SHP77 (cell line): ENCODE measurements at regions not wholly inside any gene's neighbourhood (a gene's known extent, or its start where the extent isn't known, plus 50 kb on each side); places are given as distances from the start of the nearest gene placed in this dataset.

Experiments used
- DNase-seq, 2 experiments: peaks; one replicate each; lab custom pipeline; 2025; lab: John Stamatoyannopoulos, UW

DNA sequence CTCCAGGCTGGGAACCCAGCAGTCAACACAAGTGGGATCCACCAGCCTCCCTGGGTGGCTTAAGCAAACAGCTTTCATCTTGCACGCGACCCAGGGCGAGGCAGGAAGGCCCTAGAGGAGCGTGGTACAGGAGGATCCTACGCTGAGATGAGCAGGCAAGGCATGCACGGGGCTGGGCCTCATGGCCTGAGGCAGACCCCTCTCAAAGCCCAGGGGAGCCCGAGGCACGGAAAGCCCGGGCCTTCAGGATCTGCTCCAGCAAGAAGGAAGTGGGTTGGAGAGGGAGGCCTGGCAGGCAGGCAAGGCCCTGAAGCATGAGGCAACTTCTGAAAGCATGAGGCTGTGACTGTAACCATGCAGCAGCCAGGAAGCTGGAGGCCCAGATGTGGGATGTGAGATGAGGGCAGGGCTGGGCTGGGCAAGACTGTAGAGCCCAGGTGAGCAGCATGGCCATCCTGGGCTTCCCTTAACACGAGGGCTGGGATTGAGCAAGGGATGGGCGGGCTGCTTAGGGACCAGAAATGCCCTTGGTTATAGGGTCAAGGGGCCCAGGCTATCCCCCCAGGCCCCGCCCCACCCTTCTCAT is 338.7 kb downstream of the C16orf95 start:
- DNase-seq, result no peak

DNA sequence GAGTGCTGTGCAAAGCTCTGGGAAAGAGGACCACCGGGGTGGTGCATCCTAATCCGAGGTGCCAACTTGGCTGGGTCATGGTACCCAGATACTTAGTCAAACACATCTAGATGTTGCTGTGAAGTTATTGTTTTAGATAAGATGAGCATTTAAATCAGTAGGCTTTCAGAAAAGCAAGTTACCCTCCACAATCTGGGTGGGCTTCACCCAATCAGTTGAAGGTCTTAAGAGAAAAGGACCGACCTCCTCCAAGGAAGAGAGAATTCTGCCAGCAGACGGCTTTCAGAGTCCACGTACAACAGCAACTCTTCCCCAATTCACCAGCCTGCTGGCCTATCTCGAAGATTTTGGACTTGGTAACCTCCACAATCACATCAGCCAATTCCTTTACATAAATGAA is 338.1 kb downstream of the C16orf95 start:
- no peak for DNase-seq

DNA sequence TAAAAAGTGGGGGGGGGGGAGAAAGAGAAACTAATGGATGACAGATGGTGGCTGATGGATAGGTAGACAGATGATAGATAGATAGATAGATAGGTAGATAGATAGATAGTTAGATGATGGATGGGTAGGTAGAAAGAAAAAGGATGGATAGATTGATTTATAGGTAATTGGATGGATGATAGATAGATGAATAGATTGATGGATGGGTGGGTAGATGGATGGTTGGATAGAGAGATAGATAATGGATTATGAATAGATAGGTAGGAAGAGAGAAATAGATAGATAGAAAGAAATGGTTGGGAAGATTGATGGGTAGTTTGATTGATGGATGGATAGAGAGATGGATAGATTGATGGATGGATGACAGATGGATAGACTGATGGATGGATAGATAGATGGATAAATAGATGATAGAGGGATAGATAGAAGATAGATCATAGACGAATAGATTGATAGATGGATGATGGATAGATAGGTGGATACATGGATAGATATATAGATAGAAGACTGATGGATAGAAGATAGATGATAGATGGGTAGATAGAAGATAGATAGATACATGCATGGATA is 337.1 kb downstream of the C16orf95 start:
- DNase-seq, result no peak

DNA sequence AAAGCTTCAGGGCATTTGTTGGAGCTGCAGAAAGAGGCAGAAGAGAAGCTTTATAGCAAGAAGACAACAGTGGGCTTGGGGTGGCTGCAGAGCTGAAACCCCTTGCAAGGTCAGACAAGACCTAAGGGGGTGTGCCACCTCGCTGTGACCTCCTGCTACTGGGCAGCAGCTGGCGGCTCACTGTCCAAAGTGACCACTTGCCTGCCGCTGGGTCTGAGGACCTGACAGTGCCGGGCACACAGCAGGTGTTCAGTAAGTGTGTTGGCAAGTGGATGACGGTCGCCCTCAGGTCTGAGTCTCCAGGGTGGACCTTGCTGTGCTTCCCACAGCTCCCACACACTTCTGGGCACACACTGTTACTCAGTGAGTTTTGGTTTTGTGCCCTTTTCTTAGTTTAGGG is 336.5 kb downstream of the C16orf95 start:
- DNase-seq, result no peak

DNA sequence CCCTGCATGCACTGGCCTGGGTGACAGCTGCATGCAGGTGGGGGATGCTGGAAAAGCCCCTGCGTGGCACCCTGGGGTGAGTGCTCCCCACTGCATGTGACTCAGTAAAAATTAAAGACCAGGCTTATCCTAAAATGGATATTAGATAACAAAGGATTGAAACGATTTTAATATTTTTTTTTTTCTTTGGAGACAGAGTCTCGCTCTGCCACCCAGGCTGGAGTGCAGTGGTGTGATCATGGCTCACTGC is 334.9 kb downstream of the C16orf95 start:
- DNase-seq, result no peak

DNA sequence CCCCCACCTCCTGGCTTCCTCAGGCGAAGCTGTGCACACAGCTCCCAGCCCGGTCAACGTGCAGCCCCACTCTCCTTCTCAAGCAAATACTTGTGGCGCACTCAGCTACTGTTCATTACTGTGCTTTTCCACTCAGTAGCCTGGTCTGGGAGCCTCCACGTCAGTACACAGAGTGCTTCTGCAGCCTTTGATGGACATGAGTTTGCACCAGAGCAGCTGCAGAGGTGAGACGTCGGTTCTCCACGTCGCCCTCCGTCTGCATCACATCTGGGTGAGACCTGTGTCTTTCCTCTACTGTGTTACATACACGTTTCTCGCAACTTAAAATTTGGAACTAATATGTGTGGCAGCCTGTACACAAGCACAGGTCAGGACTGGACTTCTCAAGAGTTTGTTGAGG is 334.3 kb downstream of the C16orf95 start:
- no peak for DNase-seq

DNA sequence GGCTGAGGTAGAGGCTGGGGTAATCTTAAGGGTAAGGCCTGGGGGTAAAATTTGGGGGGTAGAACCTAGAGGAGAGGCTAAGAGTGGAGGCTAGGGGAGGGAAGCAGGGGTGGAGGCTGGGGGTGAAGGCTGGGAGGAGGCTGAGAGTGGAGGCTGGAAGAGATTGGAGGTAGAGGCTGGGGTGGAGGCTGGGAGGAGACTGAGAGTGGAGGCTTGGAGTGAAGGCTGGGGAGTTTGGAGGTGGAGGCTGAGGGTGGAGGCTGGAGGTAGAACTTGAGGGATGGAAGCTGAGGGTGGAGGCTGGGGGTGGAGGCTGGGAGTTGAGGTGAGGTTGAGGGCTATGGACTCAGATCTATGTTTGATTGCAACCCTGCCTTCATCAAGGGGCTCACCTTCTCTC is 333.6 kb downstream of the C16orf95 start:
- DNase-seq, result no peak

DNA sequence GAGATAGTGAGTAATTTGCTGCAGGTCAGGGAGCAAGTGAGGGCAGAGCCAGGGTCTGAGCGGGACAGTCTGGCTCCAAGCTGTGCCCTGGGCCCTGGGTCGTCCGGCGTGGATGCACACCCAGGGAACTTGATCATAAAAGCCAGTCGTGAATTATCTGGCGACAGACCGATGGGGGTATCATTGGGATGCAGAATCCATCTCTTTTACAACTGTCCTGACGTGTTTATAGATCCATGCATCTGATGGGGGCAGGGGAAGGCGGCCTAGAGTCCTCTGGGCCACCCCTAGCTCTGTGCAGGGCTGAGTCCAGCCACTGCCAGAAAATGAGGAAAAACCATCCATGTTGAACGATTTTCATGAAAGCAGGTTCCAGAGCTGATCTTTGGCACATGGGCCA is 332.8 kb downstream of the C16orf95 start:
- DNase-seq, result no peak

DNA sequence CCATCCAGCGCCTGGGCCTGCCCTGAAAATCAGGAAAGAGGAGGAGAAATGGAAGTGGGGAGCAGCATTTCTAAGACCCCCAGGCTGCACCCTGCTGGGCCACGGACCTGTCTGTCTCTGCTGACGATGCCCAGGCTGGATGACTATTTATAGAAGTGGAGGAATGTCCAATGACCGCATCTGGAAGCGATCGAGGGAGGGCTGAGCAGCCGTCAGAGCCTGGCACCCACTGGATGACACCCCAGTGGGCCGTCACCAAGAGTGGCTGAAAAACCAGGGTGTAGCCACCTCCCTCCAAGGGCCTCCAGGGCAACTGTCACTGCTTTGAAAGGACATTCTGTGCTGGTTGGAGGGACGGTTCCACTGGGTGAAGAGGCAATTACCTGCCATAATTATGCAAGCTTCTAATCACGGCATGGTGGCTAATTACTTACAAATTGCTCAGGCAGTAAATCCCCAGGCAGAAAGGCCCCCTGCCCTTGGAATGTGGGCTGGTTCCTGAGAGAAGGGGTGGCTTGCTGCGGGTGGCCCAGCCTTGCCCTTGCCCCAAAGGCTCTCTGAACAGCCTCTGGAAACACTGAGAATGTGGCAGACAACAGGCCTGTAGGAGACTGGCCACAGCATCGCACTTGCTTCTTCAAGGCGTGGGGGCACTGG is 332.1 kb downstream of the C16orf95 start:
- DNase-seq, result no peak

DNA sequence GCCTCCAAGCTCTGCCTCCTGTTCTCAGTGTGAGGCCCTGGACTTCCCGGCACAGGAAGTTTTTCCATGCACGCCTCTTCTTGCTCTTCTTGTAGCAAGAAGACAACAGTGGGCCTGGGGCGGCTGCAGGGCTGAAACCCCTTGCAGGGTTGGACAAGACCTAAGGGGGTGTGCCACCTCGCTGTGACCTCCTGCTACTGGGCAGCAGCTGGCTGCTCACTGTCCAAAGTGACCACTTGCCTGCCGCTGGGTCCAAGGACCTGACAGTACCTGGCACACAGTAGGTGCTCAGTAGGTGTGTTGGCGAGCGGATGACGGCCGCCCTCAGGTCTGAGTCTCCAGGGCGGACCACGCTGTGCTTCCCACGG is 331.6 kb downstream of the C16orf95 start:
- DNase-seq, result no peak

DNA sequence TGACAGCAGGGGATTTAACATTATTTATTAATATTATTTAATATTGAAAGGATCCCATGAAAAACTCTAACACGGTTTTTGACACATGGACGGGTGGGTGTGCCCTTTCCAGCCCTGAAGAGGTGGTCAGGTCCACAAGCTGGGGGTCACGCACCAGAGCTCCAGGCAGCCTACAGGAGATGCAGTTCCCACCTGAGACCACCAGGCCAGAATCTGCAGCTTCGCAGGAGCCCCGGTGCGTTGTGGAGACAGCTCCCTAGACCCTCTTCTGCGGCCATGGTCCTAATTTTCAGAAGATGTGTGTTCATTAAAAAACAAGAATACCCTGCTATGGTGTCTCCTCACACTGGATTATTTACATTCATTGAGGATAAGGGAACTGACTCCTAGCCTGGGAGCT is 331.1 kb downstream of the C16orf95 start:
- no peak for DNase-seq

DNA sequence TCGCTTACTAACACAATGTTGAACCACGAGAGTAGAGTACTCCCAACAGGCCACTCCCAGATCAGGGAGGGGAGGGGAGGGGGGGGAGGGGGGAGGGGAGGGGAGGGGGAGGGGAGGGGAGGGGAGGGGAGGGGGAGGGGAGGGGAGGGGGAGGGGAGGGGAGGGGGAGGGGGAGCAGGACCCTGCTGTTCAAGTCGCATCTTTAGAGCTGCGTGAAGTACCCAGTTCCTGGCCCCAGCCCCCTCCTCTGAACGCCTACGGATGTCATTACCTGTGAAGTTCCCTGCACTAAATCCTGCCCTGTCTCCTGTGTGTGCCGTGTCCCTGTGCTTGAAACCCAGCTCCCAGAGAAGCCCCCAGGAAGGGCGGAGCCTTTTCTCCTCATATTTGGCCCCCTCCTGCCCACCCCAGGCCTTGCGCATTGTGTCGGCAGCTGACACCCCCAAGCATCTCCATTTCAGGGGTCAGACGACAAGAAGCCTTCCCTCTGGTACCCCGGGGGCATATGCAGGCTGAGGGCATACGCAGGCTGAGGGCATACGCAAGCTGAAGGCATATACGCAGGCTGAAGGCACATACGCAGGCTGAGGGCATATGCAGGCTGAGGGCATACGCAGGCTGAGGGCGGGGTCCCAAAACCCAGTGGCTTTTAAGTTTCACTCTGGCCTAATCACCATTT is 330.2 kb downstream of the C16orf95 start:
- DNase-seq, result no peak

DNA sequence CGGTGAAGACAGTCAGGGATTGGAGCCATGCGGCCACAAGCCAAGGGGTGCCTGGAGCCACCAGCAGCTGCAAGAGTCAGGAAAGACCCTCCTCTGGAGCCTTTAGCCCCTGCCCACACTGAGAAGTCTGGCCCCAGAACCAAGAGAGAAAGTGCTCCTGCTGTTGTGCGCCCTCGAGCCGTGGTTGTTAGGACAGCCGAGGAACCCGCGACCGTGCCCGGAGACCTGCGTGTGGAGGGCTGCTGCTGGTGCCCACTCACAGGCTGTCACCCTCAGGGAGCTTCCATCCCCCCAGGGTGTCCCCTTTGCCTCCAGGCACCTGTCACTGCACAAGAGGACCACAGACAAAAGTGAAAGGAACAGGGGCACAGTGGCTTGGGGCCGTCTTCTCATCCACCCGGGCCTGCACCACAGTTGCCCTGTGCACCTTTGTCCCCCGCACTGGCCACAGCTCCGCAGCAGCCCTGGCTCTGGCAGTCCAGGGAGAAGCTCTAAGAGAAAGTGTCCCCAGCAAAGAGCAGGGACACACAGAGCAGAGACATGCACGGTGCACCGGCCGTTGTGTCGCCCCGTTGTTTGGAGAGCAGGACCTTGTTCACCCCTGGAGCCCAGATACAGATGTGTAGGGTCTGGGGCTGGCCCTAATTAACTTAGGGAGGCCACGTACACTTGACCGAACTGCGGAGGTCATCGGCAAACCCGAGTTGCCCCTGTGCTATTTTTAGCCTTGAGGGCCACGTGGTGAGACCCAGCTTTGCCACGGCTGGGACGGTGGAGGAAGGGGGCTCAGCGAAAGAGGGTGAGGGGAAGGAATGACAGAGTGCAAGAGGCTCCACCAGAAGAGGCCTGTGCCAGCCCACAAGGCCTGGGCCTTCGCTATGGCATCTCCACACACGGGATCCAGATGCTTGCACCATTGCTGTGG is 329.2 kb downstream of the C16orf95 start:
- DNase-seq, result no peak

DNA sequence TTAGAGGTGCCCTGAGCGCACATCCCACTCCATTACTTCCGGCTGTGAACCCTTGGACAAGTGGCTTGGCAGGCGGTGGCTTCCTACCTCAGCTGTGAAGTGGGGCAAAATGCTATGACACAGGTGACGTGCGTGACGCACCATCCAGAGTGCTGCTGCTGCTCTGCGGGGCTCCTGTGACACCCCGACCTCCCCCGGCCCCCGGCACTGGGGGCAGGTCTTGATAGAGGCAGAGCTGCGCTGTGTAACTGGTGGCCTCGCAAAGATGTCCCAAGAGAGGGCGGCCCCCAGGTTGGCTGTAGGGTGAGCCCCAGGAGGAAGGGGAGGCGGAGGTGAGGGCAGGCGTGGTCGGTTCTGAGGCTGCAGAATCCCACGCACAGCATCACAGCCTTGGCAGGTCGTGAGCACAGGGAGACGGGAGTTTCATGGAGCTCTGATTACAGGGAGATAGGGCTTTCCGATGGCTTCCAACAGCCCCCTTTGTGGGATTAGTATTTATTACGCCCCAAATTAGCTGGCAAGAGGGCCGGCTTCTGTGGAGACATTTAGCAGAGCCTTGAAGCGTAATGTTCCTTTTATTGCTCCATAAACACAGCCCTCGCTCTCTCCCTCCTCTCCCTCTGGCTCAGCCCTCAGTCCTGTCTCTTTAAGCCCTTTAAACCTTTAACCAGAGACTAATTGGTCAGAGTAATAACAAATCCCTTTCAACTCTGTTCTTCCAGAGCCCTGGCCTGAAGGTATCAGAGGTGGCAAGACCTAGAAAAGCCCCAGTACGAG is 328.1 kb downstream of the C16orf95 start:
- no peak for DNase-seq

DNA sequence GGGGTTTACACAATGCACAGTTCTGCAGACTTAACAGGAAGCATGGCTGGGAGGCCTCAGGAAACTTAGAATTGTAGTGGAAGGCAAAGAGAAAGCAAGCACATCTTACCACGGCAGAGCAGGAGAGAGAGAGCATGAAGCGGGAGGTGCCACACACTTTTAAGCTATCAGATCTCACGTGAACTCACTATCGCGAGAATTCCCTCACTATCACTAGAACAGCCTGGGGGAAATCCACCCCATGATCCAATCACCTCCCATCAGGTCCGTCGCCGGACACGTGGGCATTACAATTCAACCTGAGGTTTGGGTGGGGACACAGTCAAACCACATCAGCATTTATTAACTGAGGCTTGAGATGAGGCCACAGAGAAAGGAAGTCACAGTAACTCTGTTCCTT is 326.7 kb downstream of the C16orf95 start:
- no peak for DNase-seq

DNA sequence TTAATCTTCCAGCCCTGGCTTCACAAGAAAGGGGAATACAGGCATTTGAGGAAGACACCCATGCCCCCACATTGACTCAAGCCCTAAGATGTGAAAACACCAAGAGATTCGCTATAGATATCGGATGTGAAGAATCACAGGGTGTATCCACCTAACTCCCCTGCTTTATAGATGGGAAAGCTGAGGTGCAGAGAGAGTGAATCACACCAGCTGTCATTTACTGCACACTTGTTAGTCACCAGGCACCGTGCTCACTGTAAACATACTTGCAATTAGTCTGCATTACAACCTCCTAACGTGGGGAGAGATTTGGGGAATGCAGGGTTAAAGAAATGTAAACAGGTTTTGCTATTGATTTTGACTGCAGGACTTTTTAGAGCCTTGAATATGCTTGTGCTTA is 325.5 kb downstream of the C16orf95 start:
- DNase-seq, result no peak

DNA sequence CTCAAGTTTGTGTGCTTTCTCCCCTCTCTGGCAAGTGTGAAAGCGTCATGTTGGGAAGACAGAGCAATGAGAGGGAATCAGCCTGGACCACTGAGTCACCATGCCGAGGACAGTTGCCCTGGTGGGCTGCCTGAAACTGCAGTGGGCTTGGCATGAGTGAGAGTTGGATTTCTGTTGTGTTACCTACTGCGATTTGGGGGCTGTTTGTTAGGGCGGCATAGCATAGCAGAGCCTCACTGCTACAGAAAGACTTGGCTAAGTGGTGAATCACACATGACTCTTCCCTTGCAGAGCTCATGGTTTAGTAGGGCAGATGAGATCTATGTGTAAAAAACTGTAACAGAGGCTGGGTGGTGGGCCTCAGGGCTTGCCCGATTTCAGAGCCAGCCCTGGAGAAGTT is 324.6 kb downstream of the C16orf95 start:
- no peak for DNase-seq

DNA sequence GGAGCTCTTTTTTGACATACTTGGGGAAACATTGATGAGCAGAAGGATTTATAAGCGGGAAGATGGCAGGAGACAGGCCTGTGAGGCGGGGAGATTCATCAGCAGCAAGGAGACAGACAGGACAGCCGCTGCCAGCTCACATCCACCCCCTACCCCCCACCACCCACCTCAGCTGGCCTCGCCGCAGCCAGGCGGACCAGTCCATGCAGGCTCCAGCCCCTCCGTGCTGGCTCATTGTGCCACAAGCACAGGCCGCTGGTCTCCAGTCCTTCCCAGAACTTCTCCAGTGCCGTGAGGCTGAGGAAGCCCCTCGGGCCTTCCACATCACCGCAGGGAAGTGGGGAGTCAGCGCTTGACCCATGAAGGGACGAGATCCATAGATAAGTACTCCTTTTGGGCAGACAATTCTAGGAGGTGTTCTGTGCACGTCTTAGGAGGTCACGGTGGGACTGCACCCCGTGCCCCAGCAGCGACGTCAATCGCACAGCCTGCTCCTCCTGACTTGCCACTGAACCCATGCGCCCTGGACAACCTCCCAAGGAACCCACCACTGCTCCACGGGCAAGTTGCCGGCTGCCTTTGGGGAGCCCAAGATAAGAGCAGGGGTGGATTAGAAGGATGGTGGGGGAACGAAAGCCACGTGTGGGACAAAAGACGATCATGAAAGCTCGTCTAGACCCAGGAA is 323.6 kb downstream of the C16orf95 start:
- DNase-seq, result no peak

DNA sequence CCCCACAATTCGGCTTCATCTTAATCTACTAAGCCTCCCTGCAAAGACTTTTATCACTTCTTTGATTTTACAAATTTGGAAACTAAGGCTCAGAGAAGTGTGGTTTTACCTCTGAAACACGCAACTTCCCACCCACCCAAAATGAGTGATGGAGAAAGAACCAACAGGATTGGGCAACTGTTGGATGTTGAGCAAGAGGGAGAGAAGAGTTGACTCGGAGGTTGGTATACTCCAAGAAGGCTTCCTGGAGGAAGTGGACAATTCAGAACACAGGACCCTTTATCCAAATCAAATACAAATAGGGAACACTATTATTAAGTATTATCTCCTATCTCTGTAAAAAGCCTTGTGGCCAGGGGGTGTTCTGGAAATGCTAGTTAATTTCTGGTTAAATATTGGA is 323.0 kb downstream of the C16orf95 start:
- DNase-seq, result no peak

DNA sequence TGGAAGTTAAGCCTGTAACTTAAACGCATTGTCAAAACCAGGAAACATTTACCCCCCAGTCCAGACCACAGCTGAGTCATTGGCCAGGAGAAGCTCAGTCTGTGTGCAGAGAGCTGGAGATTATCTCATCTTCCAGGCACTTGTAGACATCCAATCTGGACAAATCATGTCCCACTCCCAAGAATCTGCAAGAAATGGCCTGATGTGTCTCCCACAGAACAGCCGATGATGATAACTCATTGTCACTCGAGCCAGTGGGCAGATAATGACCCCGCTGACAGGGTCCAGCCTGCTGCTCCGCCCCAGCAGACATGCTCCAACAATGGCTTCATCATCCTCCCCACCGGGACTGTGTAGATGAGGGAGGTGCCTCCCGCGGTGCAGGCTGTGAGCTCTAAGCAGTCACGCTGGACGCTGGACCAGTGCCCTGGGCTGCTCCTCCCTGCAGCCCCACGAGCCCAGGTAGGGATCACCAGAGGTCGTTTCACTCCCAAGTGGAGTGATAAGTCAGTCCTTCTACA is 322.5 kb downstream of the C16orf95 start:
- DNase-seq, result no peak

DNA sequence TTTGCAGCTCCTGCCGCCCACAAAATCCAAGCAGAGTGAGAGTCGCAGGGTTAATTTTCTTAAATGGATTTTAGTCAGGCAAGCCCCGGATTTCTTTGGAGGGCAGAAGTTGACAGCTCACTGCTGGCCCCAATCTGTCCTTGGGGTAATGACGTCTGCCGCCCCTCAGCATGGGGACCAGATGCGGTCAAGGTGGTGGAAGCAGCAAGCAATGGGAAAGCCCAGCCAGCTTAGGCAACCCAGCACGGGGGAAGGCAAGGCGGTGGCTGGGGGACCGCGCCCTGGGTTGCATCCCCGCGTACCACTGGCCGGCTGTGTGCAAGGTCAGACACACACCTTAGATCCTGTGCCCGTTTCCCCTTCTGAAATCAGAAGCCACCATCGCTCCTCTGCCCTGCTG is 321.7 kb downstream of the C16orf95 start:
- no peak for DNase-seq
